ENCODE measurements at regions not wholly inside any gene's neighbourhood (a gene's known extent, or its start where the extent isn't known, plus 50 kb on each side); places are given as distances from the start of the nearest gene placed in this dataset.

- no peak overlapping the region for H3K56ac ChIP-seq (ENCODE audit: extremely low read depth, insufficient read depth, low read length)
- H4K20me1 ChIP-seq (ENCODE audit: insufficient read depth, low read length): no peaks in the 10 kb centered on the region
- H2BK120ac ChIP-seq (ENCODE audit: low read depth, low read length): no peak overlapping the region
- H2AK5ac ChIP-seq (ENCODE audit: low read depth, low read length): no peak overlapping the region
- DNase-seq (no peak), ATAC-seq (ENCODE audit: low read depth) (no peak)
- no CpG with 5 or more reads among the region's 2 CpGs for WGBS, 2 experiments (ENCODE audit: extremely low coverage in 2 of 2, insufficient read length in 1 of 2)
- H3K9me3 ChIP-seq (ENCODE audit: control insufficient read depth, insufficient read depth, low read length): peaks cover 3% of the 10 kb centered on the region; the same call in 1 of the 2 replicates
- H3K9me1 ChIP-seq (ENCODE audit: insufficient read depth, low read length): no peaks in the 10 kb centered on the region; the same call in 1 of the 2 replicates
- no peak overlapping the region for H3K4me2 ChIP-seq (ENCODE audit: low read depth, low read length)
- no peak overlapping the region for H3K14ac ChIP-seq (replicated peaks; ENCODE audit: low read depth, low read length)
- no peak overlapping the region for H2BK15ac ChIP-seq (ENCODE audit: low read depth, low read length)
- CTCF ChIA-PET: no interaction called here
- H3K4me3 ChIP-seq (ENCODE audit: insufficient read depth, low read depth, low read length): no peak overlapping the region
- no peak for TF ChIP-seq ELK1 (IDR thresholded peaks at IDR 0.05; ENCODE audit: borderline replicate concordance, low read depth, low read length)
- no peak for TF ChIP-seq RFX5 (IDR thresholded peaks at IDR 0.05; ENCODE audit: low read depth, low read length)
- TF ChIP-seq MXI1 (IDR thresholded peaks at IDR 0.05; ENCODE audit: borderline replicate concordance, low read depth, low read length): no peak
- no peak for TF ChIP-seq FOS (IDR thresholded peaks at IDR 0.05; ENCODE audit: low read depth, low read length)
- H2BK5ac ChIP-seq (ENCODE audit: low read depth, low read length, poor library complexity, severe bottlenecking): no peak overlapping the region
- POLR2A ChIA-PET (ENCODE audit: unreplicated experiment): no interaction called here
- no peak overlapping the region for H4K5ac ChIP-seq (ENCODE audit: low read depth, low read length)
- H3K9ac ChIP-seq (ENCODE audit: low read depth, low read length): no peak overlapping the region
- H4K8ac ChIP-seq (ENCODE audit: low read depth in 2 of 2, low read length in 2 of 2): no peak overlapping the region
- H3K36me3 ChIP-seq (ENCODE audit: control insufficient read depth, insufficient read depth, low read length): no peaks in the 10 kb centered on the region
- no peaks in the 10 kb centered on the region for H3K4me1 ChIP-seq (ENCODE audit: control insufficient read depth, insufficient read depth, low read length)
- no peaks in the 10 kb centered on the region for H3K79me1 ChIP-seq (ENCODE audit: low read depth in 1 of 2, low read length in 2 of 2)
- peaks cover 26% of the 10 kb centered on the region for H3K27me3 ChIP-seq (ENCODE audit: control insufficient read depth, insufficient read depth, low read length)
- in situ Hi-C loops (cut with MboI; ENCODE audit: low sequenced_read_pairs): no loop called here
- H3K27ac ChIP-seq (ENCODE audit: insufficient read depth, low read length): no peak overlapping the region
- no peak overlapping the region for H2AFZ ChIP-seq (replicated peaks; ENCODE audit: low read length, poor library complexity)
- BruUV-seq (replicated peaks): no TSS peak
- no peak overlapping the region for H4K91ac ChIP-seq (ENCODE audit: insufficient read depth, low read depth, low read length)
- H3K18ac ChIP-seq (ENCODE audit: low read depth, low read length): no peak overlapping the region
- dilution Hi-C loops (cut with HindIII; ENCODE audit: low sequenced_read_pairs, unreplicated experiment): no loop called here
- H3K4ac ChIP-seq (ENCODE audit: low read depth, low read length): no peak overlapping the region
- no peak overlapping the region for H3K23ac ChIP-seq (ENCODE audit: low read depth, low read length)
- no peak overlapping the region for H2AK9ac ChIP-seq (replicated peaks; ENCODE audit: low read depth, low read length, poor library complexity)
- H2BK20ac ChIP-seq (ENCODE audit: low read depth, low read length): no peak overlapping the region
- intact Hi-C loops (cut with micrococcal nuclease): no loop called here
Measured at GRCh38 chr16:22625967-22626366, 115.3 kb downstream of the NPIPB5 start.
